ENCODE measurements at regions not wholly inside any gene's neighbourhood (a gene's known extent, or its start where the extent isn't known, plus 50 kb on each side); places are given as distances from the start of the nearest gene placed in this dataset.
"Not testable (repeated sequence)": the region's sequence is repeated elsewhere in the genome, so short reads cannot be mapped to it uniquely, and the experiment has no call there.

DNA sequence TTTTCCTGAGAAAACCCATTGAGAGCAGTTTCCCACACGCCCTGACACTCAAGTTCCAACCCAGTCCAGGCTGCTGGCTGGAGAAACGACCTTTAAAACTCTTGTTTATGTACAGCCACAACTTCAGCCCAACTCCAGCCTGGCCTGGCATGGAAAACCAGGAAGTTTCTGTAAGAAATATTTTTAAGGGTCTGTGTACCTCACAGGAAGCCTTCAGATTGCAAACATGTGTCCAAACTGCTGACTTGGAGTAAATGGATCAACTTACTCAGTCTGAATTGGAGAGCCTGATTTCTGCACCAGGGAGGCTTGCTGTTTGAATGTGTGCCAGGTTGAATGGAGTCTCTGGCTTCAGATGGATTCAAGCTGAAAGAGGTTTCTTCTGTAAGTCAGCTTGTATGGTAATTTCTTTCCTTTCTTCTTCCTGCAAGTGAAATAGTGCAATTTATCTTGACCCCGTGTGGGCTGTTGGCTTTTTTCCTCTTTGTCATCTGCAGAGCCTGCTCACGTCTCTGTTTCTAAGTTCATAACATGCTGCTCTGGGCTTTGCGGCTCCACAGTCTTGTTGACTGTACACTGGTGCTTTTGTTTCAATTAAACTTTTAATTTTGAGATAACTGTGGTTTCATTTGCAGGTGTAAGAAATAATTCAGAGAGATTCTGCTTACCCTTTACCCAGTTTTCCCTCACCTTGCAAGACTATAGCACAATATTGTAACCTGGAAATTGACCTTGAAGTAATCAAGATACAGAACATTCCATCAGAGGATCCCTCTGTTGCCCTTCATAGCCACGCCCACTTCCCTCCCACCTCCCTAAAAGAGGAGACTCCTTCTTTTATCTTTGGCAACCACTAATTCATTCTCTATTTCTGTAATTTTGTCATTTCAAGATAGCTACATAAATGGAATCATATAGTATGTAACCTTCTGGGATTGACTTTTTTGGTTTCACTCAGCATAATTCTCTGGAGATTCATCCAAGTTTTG, 109.7 kb upstream of the PRMT8 start:
- peak overlapping the region in 1 of 2 donors; percentile 29 for H3K27ac ChIP-seq
- intact Hi-C loops (cut with DNase I; ENCODE audit: low total_unique reads) = no loop called here
- H3K4me3 ChIP-seq = no peak overlapping the region
- H3K27me3 ChIP-seq = no peaks in the 10 kb centered on the region
- DNase-seq = no peak
- H3K36me3 ChIP-seq = no peaks in the 10 kb centered on the region
- no peak for TF ChIP-seq POLR2A (IDR thresholded peaks at IDR 0.05)
- TF ChIP-seq CTCF (IDR thresholded peaks at IDR 0.05) = no peak
- no peaks in the 10 kb centered on the region for H3K9me3 ChIP-seq
- H3K4me1 ChIP-seq = peaks cover 0 to 7% of the 10 kb centered on the region in 2 donors

- TF ChIP-seq CTCF (IDR thresholded peaks at IDR 0.05) (no peak), POLR2A (IDR thresholded peaks at IDR 0.05) (no peak)
- Histone ChIP-seq H3K27me3 (no peaks in the 10 kb centered on the region), H3K4me1 (no peaks in the 10 kb centered on the region), H3K9me3 (no peaks in the 10 kb centered on the region), H3K36me3 (no peaks in the 10 kb centered on the region), H3K4me3 (no peak overlapping the region), H3K27ac (no peak overlapping the region)
- DNase-seq = no peak
- intact Hi-C loops (cut with DNase I; ENCODE audit: low total_unique reads) = no loop called here
Measured at GRCh38 chr12:3389986-3390385, 101.0 kb upstream of the PRMT8 start.

DNA sequence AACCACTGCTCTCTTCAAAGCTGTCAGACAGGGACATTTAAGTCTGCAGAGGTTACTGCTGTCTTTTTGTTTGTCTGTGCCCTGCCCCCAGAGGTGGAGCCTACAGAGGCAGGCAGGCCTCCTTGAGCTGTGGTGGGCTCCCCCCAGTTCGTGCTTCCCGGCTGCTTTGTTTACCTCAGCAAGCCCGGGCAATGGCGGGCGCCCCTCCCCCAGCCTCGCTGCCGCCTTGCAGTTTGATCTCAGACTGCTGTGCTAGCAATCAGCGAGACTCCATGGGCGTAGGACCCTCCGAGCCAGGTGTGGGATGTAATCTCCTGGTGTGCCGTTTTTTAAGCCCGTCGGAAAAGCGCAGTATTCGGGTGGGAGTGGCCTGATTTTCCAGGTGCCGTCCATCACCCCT, 93.4 kb upstream of the PRMT8 start:
- H3K36me3 ChIP-seq; H3K4me1 ChIP-seq; DNase-seq; intact Hi-C loops (cut with DNase I; ENCODE audit: low total_unique reads); H3K9me3 ChIP-seq; H3K27ac ChIP-seq; H3K4me3 ChIP-seq; H3K27me3 ChIP-seq: not testable (repeated sequence)

GRCh38 chr12:3398196-3398789, 92.7 kb upstream of the PRMT8 start:
- Histone ChIP-seq H3K9me3 (no peaks in the 10 kb centered on the region), H3K36me3 (no peaks in the 10 kb centered on the region), H3K27ac (no peak overlapping the region), H3K27me3 (no peaks in the 10 kb centered on the region), H3K4me3 (no peak overlapping the region), H3K4me1 (no peaks in the 10 kb centered on the region)
- no peak for DNase-seq
- TF ChIP-seq CTCF (IDR thresholded peaks at IDR 0.05) (no peak), POLR2A (IDR thresholded peaks at IDR 0.05) (no peak)
- intact Hi-C loops (cut with DNase I; ENCODE audit: low total_unique reads) = no loop called here

DNA sequence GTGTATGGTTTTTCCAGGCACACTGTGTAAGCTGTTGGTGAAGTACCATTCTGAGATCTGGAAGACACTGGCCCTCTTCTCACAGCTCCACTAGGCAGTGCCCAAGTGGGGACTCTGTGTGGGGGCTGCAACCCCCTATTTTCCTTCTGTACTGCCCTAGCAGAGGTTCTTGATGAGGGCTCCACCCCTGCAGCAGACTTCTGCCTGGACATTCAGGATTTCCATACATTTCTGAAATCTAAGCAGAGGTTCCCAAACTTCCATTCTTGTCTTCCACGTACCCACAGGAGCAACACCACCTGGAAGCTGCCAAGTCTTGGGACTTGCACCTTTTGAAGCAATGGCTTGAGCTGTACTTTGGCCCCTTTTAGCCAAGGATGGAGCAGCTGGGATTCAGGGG, 85.2 kb upstream of the PRMT8 start:
- Histone ChIP-seq H3K27me3 (no peaks in the 10 kb centered on the region), H3K4me3 (no peak overlapping the region), H3K4me1 (no peaks in the 10 kb centered on the region), H3K36me3 (no peaks in the 10 kb centered on the region), H3K9me3 (no peaks in the 10 kb centered on the region), H3K27ac (no peak overlapping the region)
- DNase-seq = no peak
- intact Hi-C loops (cut with DNase I; ENCODE audit: low total_unique reads) = no loop called here
- TF ChIP-seq CTCF (IDR thresholded peaks at IDR 0.05) (no peak), POLR2A (IDR thresholded peaks at IDR 0.05) (no peak)
